ENCODE measurements at regions not wholly inside any gene's neighbourhood (a gene's known extent, or its start where the extent isn't known, plus 50 kb on each side); places are given as distances from the start of the nearest gene placed in this dataset.

GRCh38 chr22:48433647-48434046 is 1394.0 kb downstream of the BRD1 start:
- DNase-seq (ENCODE audit: extremely low read depth, low read depth), result no peak
- TF ChIP-seq CTCF (IDR thresholded peaks at IDR 0.05; ENCODE audit: low read depth, low read length, missing control alignments), result no peak
- H3K4me3 ChIP-seq (replicated peaks; ENCODE audit: low read depth, low read length), result no peak overlapping the region

DNA sequence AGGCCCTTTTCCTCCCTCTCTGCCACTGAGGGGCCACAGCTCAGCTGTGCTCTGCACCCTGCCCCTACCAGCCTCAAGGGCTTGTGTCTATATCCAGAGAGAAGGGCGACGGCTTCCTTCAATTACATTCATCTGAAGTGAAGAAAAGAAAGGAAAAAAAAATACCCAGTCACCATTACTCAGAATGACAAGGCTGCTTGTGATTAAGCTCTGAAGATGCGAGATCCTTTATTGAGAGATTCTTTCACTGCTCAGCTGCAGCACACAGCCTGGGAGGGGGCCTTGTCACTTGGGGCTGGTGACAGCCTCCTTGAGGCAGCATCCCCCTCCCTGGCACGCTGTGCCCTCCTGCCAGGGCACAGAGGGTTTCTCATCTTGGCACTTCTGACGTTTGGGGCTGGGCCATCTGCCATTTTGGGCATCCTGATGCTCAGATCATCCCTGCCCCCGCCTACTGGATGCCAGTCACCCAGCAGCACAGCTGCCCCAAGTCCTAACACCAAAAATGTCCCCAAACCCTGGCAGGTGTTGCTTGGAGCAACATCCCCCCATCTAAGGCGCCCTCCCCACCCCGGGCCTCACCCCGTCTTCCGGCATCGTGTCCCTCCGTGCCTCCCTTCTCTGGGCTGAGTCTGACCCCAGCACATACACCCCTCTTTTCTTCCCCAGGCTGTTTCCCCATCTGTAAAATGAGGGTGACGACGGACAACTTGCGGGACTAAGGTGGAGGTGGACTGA is 1394.7 kb downstream of the BRD1 start:
- no peak for DNase-seq (ENCODE audit: extremely low read depth, low read depth)
- TF ChIP-seq CTCF (IDR thresholded peaks at IDR 0.05; ENCODE audit: low read depth, low read length, missing control alignments), result no peak
- no peak overlapping the region for H3K4me3 ChIP-seq (replicated peaks; ENCODE audit: low read depth, low read length)

DNA sequence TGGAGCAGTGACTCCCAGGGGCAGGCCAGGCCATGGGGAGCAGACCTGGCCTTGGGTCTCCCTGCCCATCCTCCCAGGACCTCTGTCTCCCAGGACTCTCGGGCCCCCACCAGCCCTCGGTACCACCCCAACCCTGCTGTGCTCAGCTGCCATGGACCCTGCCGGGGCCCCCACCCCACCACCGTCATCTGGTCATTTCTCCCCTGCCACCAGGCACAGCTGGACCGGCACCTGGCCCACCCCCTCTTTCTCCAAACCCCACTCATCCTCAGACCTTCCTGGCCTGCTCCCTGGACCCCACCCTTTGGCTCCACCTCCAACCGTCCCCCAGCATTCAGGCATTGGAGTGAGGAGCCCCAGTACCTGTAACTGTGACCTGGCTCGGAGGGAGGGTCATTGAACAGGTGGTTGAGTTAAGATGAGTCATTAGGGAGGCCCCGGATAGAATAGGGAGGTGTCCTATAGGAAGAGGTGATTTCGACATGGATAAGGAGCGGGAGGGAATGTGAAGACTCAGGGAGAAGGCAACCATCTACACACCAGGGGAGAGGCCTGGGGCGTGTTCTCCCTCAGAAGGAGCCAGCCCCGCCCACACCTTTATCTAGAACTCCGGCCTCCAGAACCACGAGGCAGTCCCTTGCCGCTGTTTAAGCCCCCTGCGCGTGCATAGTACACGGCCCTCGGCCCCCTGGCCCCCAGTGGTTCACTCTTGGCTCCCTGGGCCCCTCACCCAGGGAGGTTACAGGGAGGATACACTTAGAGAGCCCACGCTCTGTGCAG is 1395.9 kb downstream of the BRD1 start:
- TF ChIP-seq CTCF (IDR thresholded peaks at IDR 0.05; ENCODE audit: low read depth, low read length, missing control alignments), result no peak
- H3K4me3 ChIP-seq (replicated peaks; ENCODE audit: low read depth, low read length), result no peak overlapping the region
- DNase-seq (ENCODE audit: extremely low read depth, low read depth), result no peak

DNA sequence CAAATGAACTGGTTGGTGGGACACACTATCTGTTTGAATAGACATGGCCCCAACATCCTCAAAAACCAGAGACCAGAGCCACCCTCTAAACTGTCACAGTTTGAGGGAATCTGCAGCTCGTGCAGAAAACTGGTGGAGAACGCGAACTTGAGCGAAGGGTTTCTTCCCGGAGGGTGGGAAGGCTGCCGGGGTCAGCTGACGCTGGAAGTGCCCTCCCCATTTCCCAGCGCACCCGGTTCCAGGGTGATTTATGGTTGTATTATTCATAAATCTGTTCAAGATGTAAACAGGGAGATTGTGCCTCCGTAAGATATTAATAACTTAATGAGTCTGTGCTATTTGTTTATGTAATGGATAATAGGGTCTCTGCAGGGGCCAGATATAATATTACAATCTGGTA is 1396.7 kb downstream of the BRD1 start:
- DNase-seq (ENCODE audit: extremely low read depth, low read depth), result no peak
- no peak for TF ChIP-seq CTCF (IDR thresholded peaks at IDR 0.05; ENCODE audit: low read depth, low read length, missing control alignments)
- no peak overlapping the region for H3K4me3 ChIP-seq (replicated peaks; ENCODE audit: low read depth, low read length)

GRCh38 chr22:48429446-48430020 is 1398.1 kb downstream of the BRD1 start:
- H3K4me3 ChIP-seq (replicated peaks; ENCODE audit: low read depth, low read length), result no peak overlapping the region
- no peak for DNase-seq (ENCODE audit: extremely low read depth, low read depth)
- TF ChIP-seq CTCF (IDR thresholded peaks at IDR 0.05; ENCODE audit: low read depth, low read length, missing control alignments), result no peak

DNA sequence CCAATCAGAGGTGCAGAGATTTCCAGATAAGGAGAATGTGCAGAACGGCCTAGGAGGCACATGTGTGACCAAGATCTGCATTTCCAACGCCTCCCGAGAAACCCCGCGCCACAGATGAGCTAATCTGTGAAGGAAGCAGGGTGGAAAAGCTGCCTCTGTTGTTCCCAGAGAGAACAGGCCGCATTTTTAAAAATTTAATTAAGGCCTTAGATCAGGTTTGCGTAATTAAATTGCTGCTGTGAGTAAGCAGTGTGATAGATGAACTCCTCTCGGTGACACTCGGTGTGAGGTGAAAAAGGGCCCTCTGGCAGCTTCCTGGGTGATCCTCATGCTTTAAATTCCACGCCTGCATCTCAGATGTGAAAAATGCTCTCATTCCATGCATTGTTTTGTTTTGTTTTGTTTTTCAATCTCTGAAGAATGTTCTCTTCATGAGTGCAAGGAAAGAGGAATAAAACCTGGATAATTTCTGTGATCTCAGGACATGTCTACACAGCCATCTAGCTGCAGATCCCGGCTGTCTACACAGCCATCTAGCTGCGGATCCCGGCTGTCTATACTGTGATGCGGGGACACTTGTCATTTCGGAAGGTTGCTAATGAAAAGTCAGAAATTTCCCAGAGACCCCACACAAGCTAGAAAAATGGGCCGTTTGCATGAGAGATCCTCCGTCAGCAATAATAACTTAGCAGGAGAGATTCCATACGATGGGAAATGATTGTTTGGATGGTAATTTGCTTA is 1398.9 kb downstream of the BRD1 start:
- DNase-seq (ENCODE audit: extremely low read depth, low read depth), result no peak
- TF ChIP-seq CTCF (IDR thresholded peaks at IDR 0.05; ENCODE audit: low read depth, low read length, missing control alignments), result no peak
- H3K4me3 ChIP-seq (replicated peaks; ENCODE audit: low read depth, low read length), result no peak overlapping the region
